GM21717 (cell line): ENCODE measurements at regions not wholly inside any gene's neighbourhood (a gene's known extent, or its start where the extent isn't known, plus 50 kb on each side); places are given as distances from the start of the nearest gene placed in this dataset.
"Not testable (repeated sequence)": the region's sequence is repeated elsewhere in the genome, so short reads cannot be mapped to it uniquely, and the experiment has no call there.

Experiments used
- ATAC-seq: cut with Tn5 transposase; IDR thresholded peaks from one replicate; pipeline ENCODE4 v1.9.1; 2021; ENCODE audit warnings: mild to moderate bottlenecking, moderate library complexity; ENCODE audit not compliant: unreplicated experiment

DNA sequence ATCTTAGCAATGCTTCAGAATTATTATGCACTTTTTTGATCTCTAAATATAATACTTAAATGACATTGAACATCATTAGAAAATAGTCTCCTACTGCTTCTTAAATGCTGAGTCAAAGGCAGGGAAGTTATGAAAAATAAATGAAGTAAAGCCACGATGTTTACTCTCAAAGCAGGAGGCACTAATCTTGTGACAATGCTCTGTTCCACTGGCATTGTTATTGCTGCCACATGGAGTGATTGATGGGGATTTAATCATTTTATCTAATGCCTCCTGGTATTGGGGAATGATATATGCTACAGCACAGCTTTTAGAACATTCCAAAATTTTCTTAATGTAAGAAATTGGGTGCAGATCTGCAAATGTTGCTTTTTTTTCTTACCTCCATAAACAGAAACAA is 1655.4 kb upstream of the NUDT12 start:
- no peak for ATAC-seq

DNA sequence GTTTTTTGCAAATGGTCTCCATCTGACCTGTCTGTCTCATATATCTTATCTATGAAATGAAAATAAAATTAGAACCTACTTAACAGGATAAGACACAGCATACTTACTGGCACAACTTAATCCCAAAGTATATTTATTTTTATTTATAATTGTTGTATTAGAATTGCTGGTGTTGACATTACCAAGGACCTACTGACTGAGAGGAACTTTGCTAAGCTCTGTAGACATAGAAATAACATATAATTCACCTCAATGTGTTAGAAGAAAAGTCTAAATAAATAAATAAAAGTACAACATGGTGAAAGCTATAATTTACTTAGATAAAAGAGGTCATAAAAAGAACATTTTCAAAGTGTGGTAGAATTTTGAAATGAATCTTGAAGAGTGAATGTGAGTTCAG is 1650.5 kb upstream of the NUDT12 start:
- ATAC-seq, result no peak

GRCh38 chr5:105207066-105207465 is 1644.5 kb upstream of the NUDT12 start:
- ATAC-seq, result no peak

DNA sequence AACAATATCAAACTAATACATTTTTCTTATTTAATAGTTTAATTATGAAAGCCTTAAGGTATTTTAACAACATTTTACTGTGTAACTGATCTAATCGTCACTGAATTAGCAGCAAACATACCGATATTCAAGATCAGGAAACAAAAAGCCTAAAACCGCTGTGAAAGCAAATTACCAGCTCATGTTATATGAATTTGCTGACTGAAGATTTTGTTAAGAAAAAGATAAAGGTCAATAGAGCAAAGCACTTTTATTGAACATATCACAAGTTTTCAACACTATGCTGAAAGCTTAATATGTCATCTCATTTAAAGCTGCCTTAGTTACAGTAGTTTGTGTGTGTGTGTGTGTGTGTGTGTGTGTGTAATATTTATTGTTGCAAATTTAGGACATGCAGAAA is 1634.9 kb upstream of the NUDT12 start:
- no peak for ATAC-seq

GRCh38 chr5:105195765-105196164 is 1633.2 kb upstream of the NUDT12 start:
- no peak for ATAC-seq

DNA sequence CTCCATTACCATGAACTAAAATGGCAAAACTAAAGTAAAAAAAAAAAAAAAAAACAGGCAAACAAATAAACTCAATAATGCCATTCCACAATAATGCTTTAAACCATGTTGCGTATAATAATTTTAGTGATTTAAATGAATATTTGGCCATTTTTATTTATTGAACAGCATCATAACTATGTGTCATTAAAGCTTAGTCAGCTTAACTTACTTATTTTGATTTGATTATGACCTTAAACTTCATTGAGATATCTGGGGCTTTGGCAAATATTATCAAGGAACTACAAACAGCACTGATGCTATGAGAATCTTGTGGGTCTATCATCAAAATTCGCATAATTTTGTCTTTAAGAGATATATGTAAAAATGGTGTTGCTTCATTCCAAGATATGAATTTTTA is 1610.3 kb upstream of the NUDT12 start:
- ATAC-seq, result no peak

DNA sequence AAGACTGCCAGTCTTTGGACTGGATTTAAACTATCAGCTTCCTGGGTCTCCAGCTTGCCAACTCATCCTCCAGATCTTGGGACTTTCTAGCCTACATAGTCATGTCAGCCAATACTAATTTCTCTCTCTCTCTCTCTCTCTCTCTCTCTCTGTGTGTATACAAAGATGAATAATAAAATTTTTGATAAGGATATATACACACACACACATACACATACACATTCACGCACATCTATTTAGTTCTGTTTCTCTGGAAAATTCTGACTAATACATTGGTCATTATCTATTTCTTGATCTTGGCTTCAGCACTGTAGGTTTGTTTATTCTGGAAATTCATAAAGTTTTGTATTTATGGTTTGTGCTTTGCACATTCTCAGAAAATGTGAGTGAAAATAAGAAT is 1606.2 kb upstream of the NUDT12 start:
- ATAC-seq, result no peak

GRCh38 chr5:105167092-105167491 is 1604.5 kb upstream of the NUDT12 start:
- no peak for ATAC-seq

- no peak for ATAC-seq
Observed at GRCh38 chr5:105163547-105163946, 1601.0 kb upstream of the NUDT12 start.

- not testable (repeated sequence) for ATAC-seq
Observed at GRCh38 chr5:105162557-105162956, 1600.0 kb upstream of the NUDT12 start.

DNA sequence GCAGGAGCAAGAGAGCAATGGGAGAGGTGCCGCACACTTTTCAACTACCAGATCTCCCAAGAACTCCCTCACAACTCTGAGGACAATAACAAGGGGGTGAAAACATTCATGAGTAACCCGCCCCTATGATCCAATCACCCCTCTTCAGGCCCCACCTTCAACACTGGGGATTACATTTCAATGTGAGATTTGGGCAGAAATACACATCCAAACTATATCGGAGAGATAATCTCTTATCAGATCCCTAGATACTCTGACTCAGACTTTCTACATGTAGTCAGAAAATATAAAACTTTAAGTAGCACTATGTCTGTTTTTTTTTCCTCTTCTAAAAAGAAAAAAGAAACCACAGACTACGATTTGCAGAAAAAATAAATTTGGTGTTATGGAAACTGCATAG is 1595.9 kb upstream of the NUDT12 start:
- ATAC-seq, result no peak

GRCh38 chr5:105150323-105150722 is 1587.7 kb upstream of the NUDT12 start:
- ATAC-seq, result no peak

DNA sequence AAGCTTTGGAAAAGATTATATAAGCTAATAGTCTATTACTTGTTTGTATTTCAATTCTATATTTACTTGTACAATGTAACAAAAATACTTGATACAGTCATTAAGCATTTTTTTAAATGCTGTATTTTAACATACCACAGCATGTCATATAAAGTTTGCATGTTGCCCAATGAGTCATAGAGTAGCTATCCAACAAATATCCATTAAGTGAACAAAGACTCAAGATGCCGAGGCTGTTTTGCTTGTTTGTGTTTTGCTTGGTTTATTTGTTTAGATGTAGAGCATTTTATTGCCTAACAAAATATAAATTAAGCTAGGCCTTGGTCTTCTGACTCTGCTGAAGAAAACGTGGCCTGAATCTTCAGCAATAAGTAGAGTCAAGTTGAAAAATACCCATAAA is 1584.3 kb upstream of the NUDT12 start:
- ATAC-seq, result no peak

DNA sequence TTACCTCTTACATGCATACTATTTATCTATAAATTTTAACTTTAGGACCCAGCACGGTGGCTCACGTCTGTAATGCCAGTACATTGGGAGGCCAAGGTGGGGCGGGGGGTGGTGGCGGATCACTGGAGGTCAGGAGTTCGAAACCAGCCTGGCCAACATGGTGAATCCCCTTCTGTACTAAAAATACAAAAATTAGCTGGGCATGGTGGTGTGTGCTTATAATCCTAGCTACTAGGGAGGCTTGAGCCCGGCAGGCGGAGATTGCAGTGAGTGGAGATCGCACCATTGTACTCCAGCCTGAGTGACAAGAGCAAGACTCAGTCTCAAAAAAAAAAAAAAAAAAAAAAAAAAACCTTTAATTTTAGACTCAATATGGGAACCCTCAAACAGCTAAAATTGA is 1582.6 kb upstream of the NUDT12 start:
- no peak for ATAC-seq

DNA sequence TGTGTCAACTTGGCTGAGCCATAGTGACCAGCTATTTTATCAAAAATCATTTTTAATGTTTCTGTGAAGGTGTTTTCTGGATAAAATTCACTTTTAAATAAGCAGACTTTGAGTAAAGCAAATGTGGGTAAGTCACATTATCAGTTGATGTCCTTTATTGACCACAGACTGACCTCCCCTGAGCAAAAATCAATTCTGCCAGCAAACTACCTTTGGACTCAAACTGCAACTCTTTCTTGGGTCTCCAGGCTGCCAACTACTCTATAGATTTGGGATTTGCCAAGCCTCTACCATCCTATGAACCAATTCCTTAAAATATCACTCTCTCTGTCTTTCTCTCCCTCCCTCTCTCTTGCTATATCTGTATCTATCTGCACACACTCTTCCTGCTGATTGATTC is 1571.7 kb upstream of the NUDT12 start:
- no peak for ATAC-seq

DNA sequence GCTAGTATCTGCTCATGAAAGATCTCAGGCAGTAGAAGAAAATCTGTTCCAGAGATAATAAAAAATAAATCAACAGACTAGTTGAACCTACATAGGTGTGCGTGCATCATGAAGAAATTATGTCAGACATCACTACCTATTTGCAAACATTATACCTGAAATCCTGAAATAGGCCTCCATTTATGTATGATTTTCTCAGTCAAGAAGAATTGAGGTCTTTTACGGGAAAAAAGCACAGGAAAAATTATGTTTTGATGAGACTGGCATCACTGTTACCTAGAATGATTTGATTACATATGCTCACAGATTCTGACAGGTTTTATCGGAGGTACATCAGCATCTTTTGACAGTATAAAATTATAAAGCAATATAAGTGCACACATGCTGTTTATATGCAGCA is 1570.5 kb upstream of the NUDT12 start:
- ATAC-seq, result no peak

GRCh38 chr5:105132581-105132980 is 1570.0 kb upstream of the NUDT12 start:
- ATAC-seq, result no peak

- no peak for ATAC-seq
Observed at GRCh38 chr5:105131045-105131444, 1568.5 kb upstream of the NUDT12 start.

GRCh38 chr5:105101577-105101976 is 1539.0 kb upstream of the NUDT12 start:
- no peak for ATAC-seq

DNA sequence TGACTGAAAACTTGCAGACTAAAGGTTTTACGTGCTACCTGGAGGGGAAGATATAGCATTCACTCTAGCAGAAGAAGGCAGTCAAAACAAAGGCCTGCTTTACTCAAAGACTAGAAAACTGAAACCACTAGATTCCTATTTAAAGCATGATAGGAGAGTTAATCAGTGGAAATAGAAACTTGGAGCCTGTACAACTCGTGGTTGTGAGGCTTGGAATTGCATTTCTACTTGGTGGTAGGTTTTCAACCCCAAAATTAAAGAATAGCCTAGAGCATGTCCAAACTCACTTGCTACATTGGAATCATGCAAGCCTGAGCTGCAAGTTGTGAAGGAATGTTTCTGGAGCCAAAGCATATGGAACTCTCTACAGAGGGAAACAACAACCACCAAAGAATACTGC is 1526.4 kb upstream of the NUDT12 start:
- ATAC-seq, result no peak

DNA sequence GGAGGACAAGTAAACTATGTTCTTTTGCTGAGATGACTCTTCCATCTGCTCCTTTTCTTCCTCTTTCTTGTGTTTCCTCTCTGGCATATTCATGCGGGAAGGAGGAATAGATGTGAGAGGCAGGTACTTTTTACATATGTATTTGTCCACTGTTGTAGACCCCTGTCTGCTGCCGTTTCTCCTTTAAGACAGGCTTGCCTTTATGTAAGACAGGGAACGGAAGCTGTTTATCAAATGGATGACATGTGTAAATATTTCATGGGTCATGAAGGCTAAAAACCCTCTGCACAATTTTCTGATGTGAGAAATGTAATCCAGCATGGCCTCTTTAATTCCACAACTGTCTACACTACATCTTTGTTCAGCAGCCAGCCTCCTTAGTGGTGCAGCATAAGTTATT is 1525.5 kb upstream of the NUDT12 start:
- ATAC-seq, result no peak

DNA sequence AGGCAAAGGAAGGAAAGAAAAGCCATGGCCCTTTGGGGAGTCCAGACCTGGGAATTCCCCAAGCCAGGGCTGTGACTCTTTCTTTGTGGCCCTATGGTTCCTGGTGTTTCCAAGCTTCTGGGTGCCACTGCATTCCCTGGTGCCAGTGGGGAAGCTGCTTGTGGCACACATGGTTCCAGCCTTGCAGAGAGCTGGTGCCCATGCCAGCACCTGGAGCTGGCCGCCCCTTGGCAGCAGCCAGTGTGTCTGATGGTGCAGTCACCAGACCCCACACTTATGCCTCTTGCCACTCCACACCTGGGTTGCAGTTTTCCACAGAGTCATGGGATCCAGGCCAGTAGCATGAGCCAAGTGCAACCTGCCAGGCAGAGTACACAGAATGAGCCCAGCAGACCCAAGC is 1495.3 kb upstream of the NUDT12 start:
- no peak for ATAC-seq

DNA sequence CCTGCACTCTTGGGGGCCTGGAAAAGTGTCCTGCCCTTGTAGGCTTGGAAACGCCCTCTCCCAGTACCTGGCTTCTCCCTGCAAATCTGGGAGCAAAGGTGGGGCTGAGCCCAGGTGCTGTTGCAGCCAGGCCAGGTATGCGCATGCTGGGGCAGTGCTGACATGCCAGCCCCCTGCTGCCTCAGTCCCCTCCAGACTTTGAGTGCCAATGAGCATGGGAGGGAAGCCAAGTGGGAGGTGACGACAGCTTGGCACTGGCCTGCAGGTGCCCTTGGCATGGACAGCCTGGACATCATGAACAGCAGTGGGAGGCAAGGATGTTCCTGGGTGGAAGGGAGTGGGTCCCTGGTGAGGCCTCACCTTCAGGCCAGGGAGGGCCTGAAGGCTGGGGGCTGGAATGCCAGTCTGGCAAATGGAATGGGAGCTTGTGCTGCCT is 1494.4 kb upstream of the NUDT12 start:
- no peak for ATAC-seq

DNA sequence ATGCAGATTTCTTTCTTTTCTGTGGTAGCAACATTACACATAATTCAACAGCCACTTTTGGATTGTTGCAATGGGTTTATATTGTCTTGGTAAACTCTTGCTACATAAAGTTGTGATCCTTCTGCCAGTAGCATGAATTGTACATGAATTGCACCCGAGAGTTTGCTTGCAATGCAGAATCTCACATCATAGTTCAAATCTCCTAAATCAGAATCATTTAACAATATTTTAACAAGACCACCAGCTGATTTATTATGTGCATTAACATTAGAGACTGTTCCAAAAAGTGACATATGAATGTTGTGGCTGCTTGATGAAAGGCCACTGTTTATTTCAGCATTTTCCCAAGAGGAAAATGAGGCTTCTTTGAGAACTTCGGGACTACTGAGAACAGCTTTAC is 1491.8 kb upstream of the NUDT12 start:
- ATAC-seq, result no peak
